OCI-LY1 (cell line): ENCODE measurements at regions not wholly inside any gene's neighbourhood (a gene's known extent, or its start where the extent isn't known, plus 50 kb on each side); places are given as distances from the start of the nearest gene placed in this dataset.

Experiments
- EZH2 ChIP-seq: fragments of 200-600 bp; sonication (generic), shearing (Covaris generic); IDR thresholded peaks from 2 replicates; pipeline ENCODE4 v1.8.0; 2017; ENCODE audit warnings: borderline replicate concordance, mixed run types, mild to moderate bottlenecking, antibody characterized with exemption, low read length, moderate library complexity, mixed read lengths
- TF ChIP-seq, protein P1 (sequence below): fragments of 200-600 bp; sonication (generic), shearing (Covaris generic); IDR thresholded peaks from 2 replicates; pipeline ENCODE4 v1.5.1; 2017; ENCODE audit warnings: mild to moderate bottlenecking, antibody characterized with exemption, low read length, moderate library complexity, mixed read lengths

DNA sequence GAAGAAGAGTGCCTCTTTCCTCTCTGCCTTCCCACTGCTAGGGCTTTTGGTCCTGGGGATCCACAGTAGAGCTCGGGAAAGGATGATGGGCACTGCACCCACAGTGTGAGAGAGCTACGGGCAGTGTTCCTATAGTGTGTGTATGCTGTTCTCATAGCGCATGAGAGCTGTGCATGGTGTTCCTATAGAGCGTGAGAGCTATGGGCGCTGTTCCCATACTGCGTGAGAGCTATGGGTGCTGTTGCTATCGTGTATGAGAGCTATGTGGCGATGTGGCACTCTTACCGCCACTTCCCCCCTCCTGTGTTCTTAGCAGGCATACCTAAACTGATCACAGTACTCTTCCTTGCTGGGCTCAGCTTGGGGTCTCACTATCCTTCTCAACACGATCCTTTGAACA, 213.5 kb downstream of the EDEM1 start:
- TF ChIP-seq, protein P1, sequence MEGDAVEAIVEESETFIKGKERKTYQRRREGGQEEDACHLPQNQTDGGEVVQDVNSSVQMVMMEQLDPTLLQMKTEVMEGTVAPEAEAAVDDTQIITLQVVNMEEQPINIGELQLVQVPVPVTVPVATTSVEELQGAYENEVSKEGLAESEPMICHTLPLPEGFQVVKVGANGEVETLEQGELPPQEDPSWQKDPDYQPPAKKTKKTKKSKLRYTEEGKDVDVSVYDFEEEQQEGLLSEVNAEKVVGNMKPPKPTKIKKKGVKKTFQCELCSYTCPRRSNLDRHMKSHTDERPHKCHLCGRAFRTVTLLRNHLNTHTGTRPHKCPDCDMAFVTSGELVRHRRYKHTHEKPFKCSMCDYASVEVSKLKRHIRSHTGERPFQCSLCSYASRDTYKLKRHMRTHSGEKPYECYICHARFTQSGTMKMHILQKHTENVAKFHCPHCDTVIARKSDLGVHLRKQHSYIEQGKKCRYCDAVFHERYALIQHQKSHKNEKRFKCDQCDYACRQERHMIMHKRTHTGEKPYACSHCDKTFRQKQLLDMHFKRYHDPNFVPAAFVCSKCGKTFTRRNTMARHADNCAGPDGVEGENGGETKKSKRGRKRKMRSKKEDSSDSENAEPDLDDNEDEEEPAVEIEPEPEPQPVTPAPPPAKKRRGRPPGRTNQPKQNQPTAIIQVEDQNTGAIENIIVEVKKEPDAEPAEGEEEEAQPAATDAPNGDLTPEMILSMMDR = no peak
- no peak for TF ChIP-seq EZH2
